ENCODE measurements at regions not wholly inside any gene's neighbourhood (a gene's known extent, or its start where the extent isn't known, plus 50 kb on each side); places are given as distances from the start of the nearest gene placed in this dataset.

DNA sequence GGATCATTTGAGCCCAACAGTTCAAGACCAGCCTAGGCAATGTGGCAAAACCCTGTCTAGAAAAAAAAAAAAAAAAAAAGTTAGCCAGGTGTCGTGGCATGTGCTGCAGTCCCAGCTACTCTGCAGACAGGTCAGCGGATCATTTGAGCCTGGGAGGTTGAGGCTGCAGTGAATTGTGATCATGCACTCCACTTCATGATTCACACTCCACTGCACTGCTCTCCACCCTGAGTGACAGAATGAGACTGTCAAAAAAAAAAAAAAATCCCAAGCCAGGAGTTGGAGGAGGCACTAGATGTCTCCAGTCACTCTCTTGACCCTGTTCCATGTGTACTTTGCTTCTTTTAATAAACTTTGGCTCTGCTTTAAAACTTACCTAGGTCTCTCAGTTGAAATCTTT, 51.0 kb upstream of the OLFM3 start:
- no peak for DNase-seq

All from NCI-H226 (cell line).